A673 (cell line): ENCODE measurements at regions not wholly inside any gene's neighbourhood (a gene's known extent, or its start where the extent isn't known, plus 50 kb on each side); places are given as distances from the start of the nearest gene placed in this dataset.

Source experiments
- BruUV-seq: library from RNA; stranded (reverse); fragments of 400-500 nt; replicated peaks from 2 replicates; lab custom pipeline; 2021; lab: Mats Ljungman, UMichigan
- CTCF ChIA-PET: fragments of 300-600 bp; sonication (Branson Sonifier 250); formaldehyde crosslinking; loops from one replicate; lab custom pipeline; 2022; ENCODE audit warnings: antibody characterized with exemption; lab: Charles Lee
- POLR2A ChIA-PET: fragments of 300-600 bp; sonication (Branson Sonifier 250); formaldehyde crosslinking; loops from one replicate; lab custom pipeline; 2022; ENCODE audit warnings: antibody characterized with exemption; ENCODE audit not compliant: low non-redundant PET; lab: Charles Lee
- DNase-seq: peaks from one replicate; pipeline ENCODE4 v3.0.0-alpha.2; 2015; ENCODE audit warnings: low spot score
- H3K27ac ChIP-seq: fragments of 200-600 bp; sonication (generic); 2 replicates; pipeline ENCODE4 v1.5.1; 2016; ENCODE audit warnings: mixed run types, low read depth, mild to moderate bottlenecking, mixed read lengths, antibody characterized with exemption, low read length; ENCODE audit not compliant: poor library complexity, severe bottlenecking
- H3K27me3 ChIP-seq: fragments of 200-600 bp; sonication (generic); replicated peaks from 2 replicates; pipeline ENCODE4 v1.6.1; 2017; ENCODE audit warnings: mixed run types, low read depth, mild to moderate bottlenecking, mixed read lengths, antibody characterized with exemption, low read length; ENCODE audit not compliant: insufficient read depth, poor library complexity
- H3K36me3 ChIP-seq: fragments of 200-600 bp; sonication (generic); 2 replicates; pipeline ENCODE4 v1.6.1; 2016; ENCODE audit warnings: mixed run types, mild to moderate bottlenecking, mixed read lengths, antibody characterized with exemption, low read length; ENCODE audit not compliant: insufficient read depth, poor library complexity, severe bottlenecking
- H3K4me1 ChIP-seq: fragments of 200-600 bp; sonication (generic); 2 replicates; pipeline ENCODE4 v1.6.1; 2017; ENCODE audit warnings: mixed run types, mild to moderate bottlenecking, mixed read lengths, antibody characterized with exemption, low read length; ENCODE audit not compliant: insufficient read depth, poor library complexity, severe bottlenecking
- H3K4me3 ChIP-seq: fragments of 200-600 bp; sonication (generic); 2 replicates; pipeline ENCODE4 v1.5.1; 2016; ENCODE audit warnings: low read depth, mixed run types, mild to moderate bottlenecking, mixed read lengths, low read length; ENCODE audit not compliant: poor library complexity, severe bottlenecking
- H3K9me3 ChIP-seq: fragments of 200-600 bp; sonication (generic); 2 replicates; pipeline ENCODE4 v1.6.1; 2016; ENCODE audit warnings: mixed run types, low read depth, mild to moderate bottlenecking, mixed read lengths, antibody characterized with exemption, low read length; ENCODE audit not compliant: poor library complexity, severe bottlenecking
- EZH2 ChIP-seq: fragments of 200-600 bp; sonication (generic); IDR thresholded peaks from 2 replicates; pipeline ENCODE4 v1.6.1; 2017; ENCODE audit warnings: borderline replicate concordance, low read depth, mild to moderate bottlenecking, mixed read lengths, antibody characterized with exemption, low read length; ENCODE audit not compliant: poor library complexity, severe bottlenecking
- intact Hi-C: fragments of 100-400 bp; cut with micrococcal nuclease; formaldehyde crosslinking; loops from one replicate; pipeline ENCODE4 v1.10.0; 2022; ENCODE audit not compliant: unreplicated experiment
- TF ChIP-seq, protein P1 (sequence below): fragments of 300-800, 200-600 bp; sonication (generic); conservative IDR thresholded peaks from 2 replicates; pipeline ENCODE4 v1.5.1; 2017; ENCODE audit warnings: low read depth, mild to moderate bottlenecking, antibody characterized with exemption, low read length, moderate library complexity, mixed read lengths

DNA sequence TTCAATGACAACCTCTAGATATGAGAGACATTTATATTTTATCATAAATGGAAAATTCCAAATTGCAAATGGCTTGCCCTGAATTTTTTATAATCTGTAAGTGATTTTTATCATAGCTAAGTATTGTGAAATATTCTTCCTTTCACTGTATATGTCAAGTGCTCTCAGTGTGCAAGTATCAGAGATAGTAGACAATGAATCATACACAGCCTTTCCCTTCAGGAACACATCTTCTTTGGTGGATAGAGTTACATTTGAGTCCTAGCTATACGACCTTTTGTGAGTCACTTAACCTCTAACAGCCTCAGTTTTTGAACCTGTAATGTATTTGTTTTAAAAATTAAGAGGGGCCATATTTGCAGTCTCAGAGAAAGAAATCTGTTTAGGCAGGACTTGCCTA, 350.7 kb upstream of the SEL1L start:
- Histone ChIP-seq H3K9me3 (no peaks in the 10 kb centered on the region), H3K27me3 (no peaks in the 10 kb centered on the region), H3K4me3 (no peak overlapping the region), H3K4me1 (no peaks in the 10 kb centered on the region), H3K27ac (no peak overlapping the region), H3K36me3 (no peaks in the 10 kb centered on the region)
- intact Hi-C loops, result no loop called here
- ChIA-PET POLR2A (no interaction called here), CTCF (no interaction called here)
- TF ChIP-seq EZH2, result no peak
- TF ChIP-seq, protein P1, sequence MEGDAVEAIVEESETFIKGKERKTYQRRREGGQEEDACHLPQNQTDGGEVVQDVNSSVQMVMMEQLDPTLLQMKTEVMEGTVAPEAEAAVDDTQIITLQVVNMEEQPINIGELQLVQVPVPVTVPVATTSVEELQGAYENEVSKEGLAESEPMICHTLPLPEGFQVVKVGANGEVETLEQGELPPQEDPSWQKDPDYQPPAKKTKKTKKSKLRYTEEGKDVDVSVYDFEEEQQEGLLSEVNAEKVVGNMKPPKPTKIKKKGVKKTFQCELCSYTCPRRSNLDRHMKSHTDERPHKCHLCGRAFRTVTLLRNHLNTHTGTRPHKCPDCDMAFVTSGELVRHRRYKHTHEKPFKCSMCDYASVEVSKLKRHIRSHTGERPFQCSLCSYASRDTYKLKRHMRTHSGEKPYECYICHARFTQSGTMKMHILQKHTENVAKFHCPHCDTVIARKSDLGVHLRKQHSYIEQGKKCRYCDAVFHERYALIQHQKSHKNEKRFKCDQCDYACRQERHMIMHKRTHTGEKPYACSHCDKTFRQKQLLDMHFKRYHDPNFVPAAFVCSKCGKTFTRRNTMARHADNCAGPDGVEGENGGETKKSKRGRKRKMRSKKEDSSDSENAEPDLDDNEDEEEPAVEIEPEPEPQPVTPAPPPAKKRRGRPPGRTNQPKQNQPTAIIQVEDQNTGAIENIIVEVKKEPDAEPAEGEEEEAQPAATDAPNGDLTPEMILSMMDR, result no peak
- no TSS peak for BruUV-seq
- no peak for DNase-seq

DNA sequence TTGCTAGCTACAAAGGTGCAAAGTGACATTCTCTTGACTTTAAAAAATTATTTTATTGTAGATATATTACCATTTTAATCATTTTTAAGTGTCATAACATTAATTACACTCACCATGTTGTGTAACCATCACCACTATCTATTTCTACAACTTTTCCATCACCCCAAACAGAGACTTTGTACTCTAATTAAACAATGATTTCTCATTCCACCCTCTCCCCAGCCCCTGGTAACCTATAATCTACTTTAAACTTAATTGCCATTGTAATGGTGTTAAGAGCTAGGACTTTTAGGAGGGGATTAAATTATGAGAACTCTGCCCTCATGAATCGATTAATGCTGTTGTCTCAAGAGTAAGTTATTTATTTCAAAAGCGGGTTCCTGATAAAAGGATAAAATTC, 352.9 kb upstream of the SEL1L start:
- no peaks in the 10 kb centered on the region for H3K4me1 ChIP-seq
- ChIA-PET POLR2A (no interaction called here), CTCF (no interaction called here)
- TF ChIP-seq, protein P1, result no peak
- no peak for TF ChIP-seq EZH2
- no TSS peak for BruUV-seq
- H3K36me3 ChIP-seq, result no peaks in the 10 kb centered on the region
- DNase-seq, result no peak
- H3K4me3 ChIP-seq, result no peak overlapping the region
- no peak overlapping the region for H3K27ac ChIP-seq
- H3K9me3 ChIP-seq, result peaks cover 6% of the 10 kb centered on the region
- intact Hi-C loops, result no loop called here
- H3K27me3 ChIP-seq, result no peaks in the 10 kb centered on the region

DNA sequence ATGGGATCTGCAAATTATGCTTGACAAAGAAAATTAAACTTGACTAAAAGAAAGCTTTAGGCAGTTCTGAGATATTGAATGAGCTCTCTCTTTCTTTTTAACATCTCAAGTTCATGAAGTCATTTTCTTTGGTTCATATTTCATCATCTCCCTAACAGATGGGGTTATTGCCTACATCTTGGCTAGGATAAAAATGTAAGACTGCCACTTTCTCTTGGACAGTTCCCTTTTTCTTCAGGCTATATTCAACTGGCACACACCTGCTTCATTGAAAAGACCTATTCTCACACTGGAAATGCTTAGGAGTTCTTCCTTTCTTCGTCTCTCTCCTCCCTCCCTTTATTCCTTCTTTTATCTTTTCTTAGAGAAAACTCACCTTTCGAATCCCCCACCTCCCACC, 355.9 kb upstream of the SEL1L start:
- Histone ChIP-seq H3K27me3 (no peaks in the 10 kb centered on the region), H3K27ac (no peak overlapping the region), H3K9me3 (peaks cover 12% of the 10 kb centered on the region), H3K36me3 (no peaks in the 10 kb centered on the region), H3K4me1 (no peaks in the 10 kb centered on the region), H3K4me3 (no peak overlapping the region)
- intact Hi-C loops, result no loop called here
- TF ChIP-seq, protein P1, result no peak
- no peak for TF ChIP-seq EZH2
- POLR2A ChIA-PET, result no interaction called here
- BruUV-seq, result no TSS peak
- DNase-seq, result no peak
- CTCF ChIA-PET, result no interaction called here
